PFSK-1 (cell line): ENCODE measurements at regions not wholly inside any gene's neighbourhood (a gene's known extent, or its start where the extent isn't known, plus 50 kb on each side); places are given as distances from the start of the nearest gene placed in this dataset.

Experiments used
- FOXP2 ChIP-seq: optimal IDR thresholded peaks from 2 replicates; pipeline ENCODE3; 2011; ENCODE audit warnings: borderline replicate concordance, control low read depth, inconsistent platforms; ENCODE audit not compliant: insufficient read depth; ENCODE audit errors: extremely low read length, extremely low read depth
- POLR2AphosphoS5 ChIP-seq: IDR thresholded peaks from 2 replicates; pipeline ENCODE4 v1.6.1; 2012; ENCODE audit warnings: low read depth, mild to moderate bottlenecking, control low read depth, low read length, moderate library complexity
- REST ChIP-seq, 2 experiments: IDR thresholded peaks; 2 replicates each; pipeline versions ENCODE4 v1.6.1 to v1.8.0; 2011 to 2012; ENCODE audit warnings: low read depth in 2 of 2, low read length in 2 of 2, control low read depth in 1 of 2, inconsistent platforms in 1 of 2, mild to moderate bottlenecking in 1 of 2, moderate library complexity in 1 of 2; ENCODE audit not compliant: insufficient read depth in 1 of 2
- SIN3A ChIP-seq: IDR thresholded peaks from 2 replicates; pipeline ENCODE4 v1.6.1; 2012; ENCODE audit warnings: mild to moderate bottlenecking, low read length, moderate library complexity, borderline replicate concordance; ENCODE audit not compliant: insufficient read depth
- TAF1 ChIP-seq: IDR thresholded peaks from 2 replicates; pipeline ENCODE4 v1.6.1; 2012; ENCODE audit warnings: low read length, control low read depth, borderline replicate concordance; ENCODE audit not compliant: insufficient read depth

- TF ChIP-seq TAF1 = no peak
Measured at GRCh38 chr13:50744116-50744660, 99.3 kb downstream of the DLEU7 start.

GRCh38 chr13:50745542-50746115, 97.9 kb downstream of the DLEU7 start:
- TF ChIP-seq TAF1 (no peak), SIN3A (no peak), POLR2AphosphoS5 (no peak), REST (IDR thresholded peaks at IDR 0.05; ENCODE audit: insufficient read depth in 1 of 2, low read depth in 2 of 2, low read length in 2 of 2) (no peak), FOXP2 (no peak)

GRCh38 chr13:50747737-50748350, 95.6 kb downstream of the DLEU7 start:
- TF ChIP-seq TAF1 (no peak), FOXP2 (no peak), SIN3A (no peak), REST (IDR thresholded peaks at IDR 0.05; ENCODE audit: insufficient read depth in 1 of 2, low read depth in 2 of 2, low read length in 2 of 2) (no peak), POLR2AphosphoS5 (no peak)

GRCh38 chr13:50757008-50757407, 86.5 kb downstream of the DLEU7 start:
- TF ChIP-seq TAF1 (no peak), FOXP2 (no peak), REST (IDR thresholded peaks at IDR 0.05; ENCODE audit: insufficient read depth in 1 of 2, low read depth in 2 of 2, low read length in 2 of 2) (no peak), POLR2AphosphoS5 (no peak), SIN3A (no peak)

GRCh38 chr13:50758796-50759195, 84.7 kb downstream of the DLEU7 start:
- TF ChIP-seq REST (IDR thresholded peaks at IDR 0.05; ENCODE audit: insufficient read depth in 1 of 2, low read depth in 2 of 2, low read length in 2 of 2) (no peak), TAF1 (no peak), SIN3A (no peak), FOXP2 (no peak), POLR2AphosphoS5 (no peak)
